Mesendoderm (in vitro differentiated cells): ENCODE measurements at regions not wholly inside any gene's neighbourhood (a gene's known extent, or its start where the extent isn't known, plus 50 kb on each side); places are given as distances from the start of the nearest gene placed in this dataset.

Source experiments
- DNase-seq: peaks from one replicate; pipeline ENCODE4 v3.0.0; 2013
- H2AK5ac ChIP-seq: 2 replicates; pipeline ENCODE4 v1.6.1; 2013; ENCODE audit warnings: low read length, inconsistent platforms
- H2BK120ac ChIP-seq: 2 replicates; pipeline ENCODE4 v1.6.1; 2013; ENCODE audit warnings: low read depth, mild to moderate bottlenecking, low read length, moderate library complexity, mixed read lengths
- H2BK15ac ChIP-seq: replicated peaks from 2 replicates; pipeline ENCODE4 v1.6.1; 2013; ENCODE audit warnings: low read depth, mild to moderate bottlenecking, moderate library complexity
- H2BK5ac ChIP-seq: 2 replicates; pipeline ENCODE4 v1.6.1; 2013; ENCODE audit warnings: low read length, inconsistent platforms
- H3K18ac ChIP-seq: 2 replicates; pipeline ENCODE4 v1.6.1; 2013; ENCODE audit warnings: mild to moderate bottlenecking, low read length, mixed read lengths
- H3K23ac ChIP-seq: one replicate; pipeline ENCODE4 v1.6.1; 2013; ENCODE audit warnings: low read length
- H3K27ac ChIP-seq: 2 replicates; pipeline ENCODE4 v1.5.1; 2013; ENCODE audit warnings: low read depth, mild to moderate bottlenecking, inconsistent platforms, low read length, moderate library complexity
- H3K27me3 ChIP-seq: 2 replicates; pipeline ENCODE4 v1.6.1; 2013; ENCODE audit warnings: low read length, control low read depth, mild to moderate bottlenecking, inconsistent platforms; ENCODE audit not compliant: insufficient read depth, poor library complexity
- H3K36me3 ChIP-seq: 2 replicates; pipeline ENCODE4 v1.6.1; 2013; ENCODE audit warnings: low read length, inconsistent platforms; ENCODE audit not compliant: control insufficient read depth, insufficient read depth
- H3K4ac ChIP-seq: one replicate; pipeline ENCODE4 v1.6.1; 2013; ENCODE audit warnings: low read depth, mild to moderate bottlenecking, low read length, moderate library complexity
- H3K4me1 ChIP-seq: 2 replicates; pipeline ENCODE4 v1.6.1; 2013; ENCODE audit warnings: low read depth, low read length, inconsistent platforms; ENCODE audit not compliant: control insufficient read depth
- H3K4me2 ChIP-seq: 2 replicates; pipeline ENCODE4 v1.6.1; 2013; ENCODE audit warnings: low read length
- H3K4me3 ChIP-seq: 2 replicates; pipeline ENCODE4 v1.5.1; 2013; ENCODE audit warnings: mild to moderate bottlenecking, low read length
- H3K56ac ChIP-seq: one replicate; pipeline ENCODE4 v1.6.1; 2013; ENCODE audit warnings: low read length
- H3K79me1 ChIP-seq: 2 replicates; pipeline ENCODE4 v1.6.1; 2013; ENCODE audit warnings: low read length, inconsistent platforms
- H3K79me2 ChIP-seq: 2 replicates; pipeline ENCODE4 v1.6.1; 2013; ENCODE audit warnings: mild to moderate bottlenecking, low read length; ENCODE audit not compliant: control insufficient read depth, insufficient read depth
- H3K9ac ChIP-seq: 2 replicates; pipeline ENCODE4 v1.6.1; 2013; ENCODE audit warnings: low read length, inconsistent platforms
- H4K5ac ChIP-seq: one replicate; pipeline ENCODE4 v1.6.1; 2013; ENCODE audit warnings: low read length
- H4K8ac ChIP-seq: one replicate; pipeline ENCODE4 v1.6.1; 2013; ENCODE audit warnings: low read depth, mild to moderate bottlenecking, control low read depth, low read length, moderate library complexity
- WGBS: extraction: QIAGEN DNeasy Blood & Tissue Kit; methylation state at CpG from one replicate; pipeline ENCODE4 v1.1.7; 2013; ENCODE audit warnings: low lambda C conversion rate, missing lambda C conversion rate; ENCODE audit not compliant: insufficient coverage; ENCODE audit errors: extremely low coverage; 5-methylcytosine and 5-hydroxymethylcytosine counted together

DNA sequence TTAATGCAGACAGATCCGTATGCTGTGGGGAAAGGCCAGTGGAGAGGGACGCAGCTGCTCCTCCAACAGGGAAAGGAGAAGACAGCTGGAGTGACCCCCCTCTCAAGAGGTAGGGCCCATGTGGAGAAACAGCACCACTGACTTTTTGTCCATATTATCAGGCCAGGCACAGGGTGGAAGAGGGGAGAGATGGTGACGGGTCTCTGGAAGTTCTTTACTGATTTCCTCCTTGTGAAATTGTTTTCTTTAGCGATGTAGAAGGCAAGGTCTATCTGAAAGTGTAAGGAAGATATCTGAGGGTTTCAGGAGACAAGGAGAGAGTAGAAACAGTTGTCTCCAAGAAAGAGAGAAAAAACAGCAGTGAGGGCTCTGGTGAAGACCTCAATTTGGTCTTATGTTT lies 338.8 kb downstream of the VPS13C start:
- no peak overlapping the region for H3K4me2 ChIP-seq
- no peak overlapping the region for H3K18ac ChIP-seq
- no peak overlapping the region for H4K8ac ChIP-seq
- H3K79me2 ChIP-seq = no peaks in the 10 kb centered on the region
- H3K4ac ChIP-seq = no peak overlapping the region
- no peak overlapping the region for H2BK15ac ChIP-seq
- peaks cover 9% of the 10 kb centered on the region for H3K4me1 ChIP-seq
- DNase-seq = no peak
- H3K27ac ChIP-seq = no peak overlapping the region
- no peak overlapping the region for H3K23ac ChIP-seq
- no peak overlapping the region for H3K9ac ChIP-seq
- no peaks in the 10 kb centered on the region for H3K79me1 ChIP-seq
- no CpG with 5 or more reads among the region's 4 CpGs for WGBS
- no peaks in the 10 kb centered on the region for H3K36me3 ChIP-seq
- no peaks in the 10 kb centered on the region for H3K27me3 ChIP-seq
- no peak overlapping the region for H4K5ac ChIP-seq
- no peak overlapping the region for H3K4me3 ChIP-seq
- no peak overlapping the region for H2BK5ac ChIP-seq
- H3K56ac ChIP-seq = no peak overlapping the region
- no peak overlapping the region for H2BK120ac ChIP-seq
- H2AK5ac ChIP-seq = no peak overlapping the region

DNA sequence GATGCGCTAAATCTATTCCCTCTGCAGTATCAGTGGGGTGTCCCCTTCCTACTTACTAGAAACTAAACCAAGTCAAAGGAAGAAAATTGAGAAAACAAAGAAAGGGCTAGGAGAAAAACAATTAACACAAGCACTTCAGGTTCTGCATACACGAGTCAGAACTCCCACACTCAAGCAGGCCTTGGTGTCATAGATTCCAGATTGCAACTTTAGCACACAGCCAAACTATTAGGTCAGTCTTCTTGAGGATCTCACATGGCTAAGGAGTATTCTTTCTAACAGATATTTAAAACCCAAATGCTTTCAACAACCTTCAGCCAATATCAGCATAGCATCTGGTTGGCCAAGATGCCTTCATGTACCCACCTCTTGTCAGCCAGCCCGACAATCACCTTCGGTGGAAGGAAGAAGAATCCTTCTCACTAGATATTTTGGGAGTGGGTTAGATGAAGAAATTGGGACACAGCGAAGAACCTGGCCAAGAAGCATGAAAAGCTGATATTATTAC lies 340.0 kb downstream of the VPS13C start:
- Histone ChIP-seq H3K18ac (no peak overlapping the region), H4K5ac (no peak overlapping the region), H3K27ac (no peak overlapping the region), H3K4ac (no peak overlapping the region), H3K4me3 (no peak overlapping the region), H3K23ac (no peak overlapping the region), H3K27me3 (no peaks in the 10 kb centered on the region), H4K8ac (no peak overlapping the region), H2AK5ac (no peak overlapping the region), H3K36me3 (no peaks in the 10 kb centered on the region), H2BK15ac (no peak overlapping the region), H2BK5ac (no peak overlapping the region), H2BK120ac (no peak overlapping the region), H3K9ac (no peak overlapping the region), H3K56ac (no peak overlapping the region), H3K4me1 (peaks cover 2% of the 10 kb centered on the region), H3K79me1 (no peaks in the 10 kb centered on the region), H3K79me2 (no peaks in the 10 kb centered on the region), H3K4me2 (no peak overlapping the region)
- no peak for DNase-seq
- no CpG with 5 or more reads among the region's 5 CpGs for WGBS

DNA sequence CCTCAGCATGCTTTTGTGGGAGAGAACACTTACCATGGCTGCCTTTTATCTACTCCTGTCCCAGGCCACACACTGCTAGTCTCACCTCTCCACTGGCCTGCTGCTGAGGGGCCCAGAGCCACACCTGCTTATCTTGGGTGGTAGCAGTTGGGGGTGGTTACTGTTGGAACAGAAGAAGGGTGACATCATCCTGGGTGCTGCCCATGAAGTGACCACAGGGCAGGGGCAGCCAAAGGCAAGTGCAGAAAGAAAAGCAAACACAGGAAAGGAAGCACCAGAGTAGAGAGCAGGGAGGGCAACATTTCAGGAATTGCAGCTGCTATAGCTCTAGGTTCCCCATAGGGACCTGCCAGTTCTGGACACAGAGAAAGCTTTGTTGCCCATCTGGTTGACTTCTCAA lies 345.2 kb downstream of the VPS13C start:
- Histone ChIP-seq H3K9ac (no peak overlapping the region), H4K8ac (no peak overlapping the region), H3K27me3 (no peaks in the 10 kb centered on the region), H3K79me2 (no peaks in the 10 kb centered on the region), H3K4me2 (no peak overlapping the region), H2BK120ac (no peak overlapping the region), H3K4ac (no peak overlapping the region), H3K79me1 (no peaks in the 10 kb centered on the region), H4K5ac (no peak overlapping the region), H3K4me3 (no peak overlapping the region), H2BK15ac (no peak overlapping the region), H3K27ac (no peak overlapping the region), H3K4me1 (no peaks in the 10 kb centered on the region), H3K23ac (no peak overlapping the region), H3K18ac (no peak overlapping the region), H3K36me3 (no peaks in the 10 kb centered on the region), H3K56ac (no peak overlapping the region), H2BK5ac (no peak overlapping the region), H2AK5ac (no peak overlapping the region)
- no peak for DNase-seq

DNA sequence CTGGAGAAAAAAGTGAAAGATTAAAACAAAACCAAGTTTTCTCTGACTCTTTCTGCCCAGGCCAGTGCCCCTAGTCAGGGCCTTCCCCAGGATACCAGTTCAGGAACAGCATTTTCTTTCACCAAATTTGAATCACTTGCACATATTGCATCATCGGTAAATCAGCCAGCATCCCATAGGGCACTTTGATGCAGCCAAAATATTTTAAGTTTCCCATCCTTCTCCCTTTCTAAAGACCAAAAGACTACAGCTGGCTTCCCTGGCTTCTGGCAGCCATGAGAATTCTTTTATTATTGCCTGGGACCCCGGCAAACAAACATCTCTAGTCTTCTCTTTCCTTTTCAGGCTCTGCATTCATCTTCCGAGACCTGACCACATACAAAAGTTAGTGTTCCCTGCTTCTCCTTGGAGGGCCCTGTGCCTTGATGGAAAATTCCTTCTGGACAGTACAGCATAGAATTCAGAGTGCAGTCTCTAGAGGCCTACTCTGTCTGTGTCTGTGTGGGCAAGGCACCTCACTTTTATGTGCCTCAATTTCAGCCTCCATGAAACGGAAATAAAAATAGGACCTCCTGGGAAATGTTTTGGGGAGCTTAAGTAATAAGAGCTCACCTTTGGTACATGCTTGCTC lies 348.0 kb downstream of the VPS13C start:
- no peak overlapping the region for H4K5ac ChIP-seq
- H3K56ac ChIP-seq = no peak overlapping the region
- no peaks in the 10 kb centered on the region for H3K4me1 ChIP-seq
- H3K79me1 ChIP-seq = no peaks in the 10 kb centered on the region
- H3K27me3 ChIP-seq = no peaks in the 10 kb centered on the region
- H3K27ac ChIP-seq = no peak overlapping the region
- H3K4me2 ChIP-seq = no peak overlapping the region
- no peak overlapping the region for H3K23ac ChIP-seq
- no peak overlapping the region for H2BK5ac ChIP-seq
- H4K8ac ChIP-seq = no peak overlapping the region
- H2BK120ac ChIP-seq = no peak overlapping the region
- no peak overlapping the region for H2BK15ac ChIP-seq
- H3K36me3 ChIP-seq = no peaks in the 10 kb centered on the region
- no peak for DNase-seq
- no peak overlapping the region for H3K4me3 ChIP-seq
- no CpG with 5 or more reads among the region's 4 CpGs for WGBS
- no peaks in the 10 kb centered on the region for H3K79me2 ChIP-seq
- no peak overlapping the region for H3K9ac ChIP-seq
- H3K18ac ChIP-seq = no peak overlapping the region
- no peak overlapping the region for H2AK5ac ChIP-seq
- H3K4ac ChIP-seq = no peak overlapping the region

DNA sequence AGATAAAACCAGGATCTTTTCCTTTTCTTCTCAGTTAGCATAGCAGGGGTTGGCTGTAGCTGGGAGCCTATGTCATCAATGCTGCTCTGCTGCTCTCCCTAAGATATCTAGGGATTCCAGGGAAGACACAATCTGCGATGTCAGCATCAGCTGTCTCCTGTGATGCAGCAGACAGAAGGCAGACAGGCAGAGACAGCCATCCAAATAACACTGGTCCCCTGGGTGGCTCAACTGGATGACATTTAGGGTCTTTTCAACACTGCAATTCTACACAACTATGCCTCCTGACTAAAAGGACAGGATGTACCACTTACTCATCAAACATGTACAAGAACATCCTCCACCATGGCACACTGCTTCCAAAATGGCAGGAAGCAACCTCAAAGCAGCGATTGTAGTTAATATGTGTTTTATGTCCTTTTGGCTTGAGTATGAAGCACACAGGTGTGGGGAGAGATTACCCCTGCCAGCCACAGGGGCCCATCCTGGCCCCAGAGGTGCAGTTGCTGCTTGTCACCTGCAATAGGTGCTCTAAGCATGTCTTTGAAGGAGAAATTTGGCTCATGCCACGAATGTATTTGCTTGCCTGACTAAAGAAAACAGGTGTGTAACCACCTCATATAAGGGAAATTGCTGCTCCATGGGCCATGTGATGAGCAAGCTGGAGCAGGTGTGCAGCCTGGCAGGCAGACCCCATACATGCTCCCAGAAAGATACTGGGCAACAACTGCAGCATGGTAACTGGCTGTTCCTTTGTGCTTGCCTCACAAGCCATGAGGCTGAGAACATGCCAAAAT lies 357.8 kb downstream of the VPS13C start:
- no peak overlapping the region for H3K9ac ChIP-seq
- no peak overlapping the region for H4K5ac ChIP-seq
- no peak overlapping the region for H3K23ac ChIP-seq
- no peak overlapping the region for H2BK5ac ChIP-seq
- no peak overlapping the region for H3K18ac ChIP-seq
- no peak overlapping the region for H2BK120ac ChIP-seq
- H3K4me3 ChIP-seq = no peak overlapping the region
- H3K27me3 ChIP-seq = no peaks in the 10 kb centered on the region
- no peak overlapping the region for H3K4me2 ChIP-seq
- H2BK15ac ChIP-seq = no peak overlapping the region
- H3K79me2 ChIP-seq = no peaks in the 10 kb centered on the region
- no peaks in the 10 kb centered on the region for H3K4me1 ChIP-seq
- no peak overlapping the region for H3K56ac ChIP-seq
- no peak overlapping the region for H2AK5ac ChIP-seq
- H3K4ac ChIP-seq = no peak overlapping the region
- H3K36me3 ChIP-seq = no peaks in the 10 kb centered on the region
- DNase-seq = peak; percentile 48
- H3K79me1 ChIP-seq = no peaks in the 10 kb centered on the region
- H3K27ac ChIP-seq = no peak overlapping the region
- H4K8ac ChIP-seq = no peak overlapping the region
- no CpG with 5 or more reads among the region's 3 CpGs for WGBS
